ENCODE measurements at regions not wholly inside any gene's neighbourhood (a gene's known extent, or its start where the extent isn't known, plus 50 kb on each side); places are given as distances from the start of the nearest gene placed in this dataset.

- TF ChIP-seq CTCF (IDR thresholded peaks at IDR 0.05; ENCODE audit: extremely low read depth in 1 of 2, insufficient read depth in 1 of 2, low read depth in 1 of 2, low read length in 2 of 2) (no peak), MAX (IDR thresholded peaks at IDR 0.05; ENCODE audit: insufficient read depth, insufficient read length) (no peak)
These were observed 71.0 kb downstream of the NENF start for GRCh38 chr1:212503714-212504113.

All from endothelial cell of umbilical vein (primary cell).